SU-DHL-6 (cell line): ENCODE measurements at regions not wholly inside any gene's neighbourhood (a gene's known extent, or its start where the extent isn't known, plus 50 kb on each side); places are given as distances from the start of the nearest gene placed in this dataset.

ENCODE experiments used
- H2AFZ ChIP-seq: fragments of 200-600 bp; sonication (generic); 2 replicates; pipeline ENCODE4 v1.6.1; 2014; ENCODE audit warnings: low read depth, mild to moderate bottlenecking, moderate library complexity, mixed read lengths, antibody characterized with exemption, low read length; ENCODE audit not compliant: severe bottlenecking
- H3F3A ChIP-seq: fragments of 200-600 bp; shearing (Covaris generic); 2 replicates; pipeline ENCODE4 v1.6.0; 2016; ENCODE audit warnings: antibody characterized with exemption, mild to moderate bottlenecking; ENCODE audit not compliant: insufficient read depth
- H3K27ac ChIP-seq: fragments of 200-600 bp; sonication (generic); 2 replicates; pipeline ENCODE4 v1.5.1; 2016; ENCODE audit warnings: low read depth, mild to moderate bottlenecking, low read length, moderate library complexity, mixed read lengths
- H3K27me3 ChIP-seq: fragments of 200-600 bp; sonication (generic), shearing (Covaris generic); 2 replicates; pipeline ENCODE4 v1.6.0; 2014; ENCODE audit warnings: mild to moderate bottlenecking, low read length
- H3K36me3 ChIP-seq: fragments of 200-600 bp; sonication (generic); 2 replicates; pipeline ENCODE4 v1.6.1; 2014; ENCODE audit warnings: mild to moderate bottlenecking, low read length, mixed read lengths
- H3K4me2 ChIP-seq: fragments of 300-600, 200-600 bp; shearing (Covaris generic), sonication (generic); 2 replicates; pipeline ENCODE4 v1.6.0; 2014; ENCODE audit warnings: low read length, low read depth, mild to moderate bottlenecking; ENCODE audit not compliant: poor library complexity, severe bottlenecking
- H3K4me3 ChIP-seq: fragments of 200-600 bp; sonication (generic); 2 replicates; pipeline ENCODE4 v1.5.1; 2014; ENCODE audit warnings: antibody characterized with exemption, low read length, mild to moderate bottlenecking, mixed read lengths; ENCODE audit not compliant: insufficient read depth, poor library complexity, severe bottlenecking
- H3K79me2 ChIP-seq: fragments of 200-600 bp; sonication (generic); 2 replicates; pipeline ENCODE4 v1.6.1; 2014; ENCODE audit warnings: mild to moderate bottlenecking, low read length, moderate library complexity; ENCODE audit not compliant: insufficient read depth
- H3K9ac ChIP-seq: fragments of 200-600 bp; sonication (generic); 2 replicates; pipeline ENCODE4 v1.7.0; 2014; ENCODE audit warnings: mild to moderate bottlenecking, low read length
- H3K9me2 ChIP-seq: fragments of 200-600 bp; sonication (generic); replicated peaks from 2 replicates; pipeline ENCODE4 v1.6.1; 2014; ENCODE audit warnings: low read length; ENCODE audit not compliant: insufficient read depth
- H3K9me3 ChIP-seq: fragments of 200-600 bp; sonication (generic); 2 replicates; pipeline ENCODE4 v1.6.1; 2014; ENCODE audit warnings: low read length, mixed read lengths; ENCODE audit not compliant: insufficient read depth
- H4K20me1 ChIP-seq: fragments of 200-600 bp; sonication (generic); 2 replicates; pipeline ENCODE4 v1.6.1; 2014; ENCODE audit warnings: low read depth, mild to moderate bottlenecking, antibody characterized with exemption, low read length, moderate library complexity, mixed read lengths
- CTCF ChIP-seq: fragments of 200-600 bp; sonication (generic); IDR thresholded peaks from one replicate; pipeline ENCODE4 v1.5.1; 2017; ENCODE audit warnings: antibody characterized with exemption, mild to moderate bottlenecking, low read length, moderate library complexity; ENCODE audit not compliant: insufficient read depth, poor library complexity, severe bottlenecking
- EZH2phosphoT487 ChIP-seq: fragments of 200-600 bp; sonication (generic), shearing (Covaris generic); conservative IDR thresholded peaks from 2 replicates; pipeline ENCODE4 v1.6.1; 2018; ENCODE audit warnings: mild to moderate bottlenecking, antibody characterized with exemption, low read length, moderate library complexity, mixed read lengths

GRCh38 chr5:122639864-122640263 lies 135.0 kb upstream of the SNX2 start:
- no peak for TF ChIP-seq CTCF
- TF ChIP-seq EZH2phosphoT487: no peak
- no peak overlapping the region for H3K4me3 ChIP-seq
- no peaks in the 10 kb centered on the region for H4K20me1 ChIP-seq
- H3K9ac ChIP-seq: no peak overlapping the region
- no peaks in the 10 kb centered on the region for H3K9me2 ChIP-seq
- H3K27me3 ChIP-seq: no peaks in the 10 kb centered on the region
- no peaks in the 10 kb centered on the region for H3K79me2 ChIP-seq
- no peak overlapping the region for H2AFZ ChIP-seq
- no peaks in the 10 kb centered on the region for H3K36me3 ChIP-seq
- H3K27ac ChIP-seq: no peak overlapping the region
- no peak overlapping the region for H3K4me2 ChIP-seq
- no peaks in the 10 kb centered on the region for H3F3A ChIP-seq
- H3K9me3 ChIP-seq: no peaks in the 10 kb centered on the region

GRCh38 chr5:122649080-122649479 lies 125.8 kb upstream of the SNX2 start:
- no peak overlapping the region for H3K9ac ChIP-seq
- no peaks in the 10 kb centered on the region for H3K79me2 ChIP-seq
- H3K9me3 ChIP-seq: no peaks in the 10 kb centered on the region
- no peaks in the 10 kb centered on the region for H3K36me3 ChIP-seq
- H3K27ac ChIP-seq: no peak overlapping the region
- H3F3A ChIP-seq: no peaks in the 10 kb centered on the region
- H3K27me3 ChIP-seq: no peaks in the 10 kb centered on the region
- no peak for TF ChIP-seq CTCF
- no peak for TF ChIP-seq EZH2phosphoT487
- H3K4me3 ChIP-seq: no peak overlapping the region
- H3K4me2 ChIP-seq: no peak overlapping the region
- H4K20me1 ChIP-seq: no peaks in the 10 kb centered on the region
- H3K9me2 ChIP-seq: no peaks in the 10 kb centered on the region
- H2AFZ ChIP-seq: no peak overlapping the region

- H3K9me3 ChIP-seq: no peaks in the 10 kb centered on the region
- no peak overlapping the region for H3K4me3 ChIP-seq
- no peak for TF ChIP-seq CTCF
- TF ChIP-seq EZH2phosphoT487: no peak
- no peaks in the 10 kb centered on the region for H4K20me1 ChIP-seq
- no peaks in the 10 kb centered on the region for H3K36me3 ChIP-seq
- no peaks in the 10 kb centered on the region for H3K27me3 ChIP-seq
- no peak overlapping the region for H3K9ac ChIP-seq
- H3K79me2 ChIP-seq: no peaks in the 10 kb centered on the region
- H3K9me2 ChIP-seq: no peaks in the 10 kb centered on the region
- no peak overlapping the region for H3K4me2 ChIP-seq
- H2AFZ ChIP-seq: no peak overlapping the region
- no peaks in the 10 kb centered on the region for H3F3A ChIP-seq
- H3K27ac ChIP-seq: no peak overlapping the region
These were observed 121.5 kb upstream of the SNX2 start for GRCh38 chr5:122653087-122654017.
